BJ (cell line): ENCODE measurements at regions not wholly inside any gene's neighbourhood (a gene's known extent, or its start where the extent isn't known, plus 50 kb on each side); places are given as distances from the start of the nearest gene placed in this dataset.

Experiments
- CTCF ChIA-PET: fragments of 350-600 bp; formaldehyde crosslinking; extraction: SDS; loops from one replicate; lab custom pipeline; 2021; ENCODE audit warnings: antibody characterized with exemption, inconsistent platforms; lab: Yijun Ruan, JAX
- POLR2A ChIA-PET: fragments of 300-600 bp; sonication (Branson Sonifier 250); formaldehyde crosslinking; extraction: SDS; loops from one replicate; lab custom pipeline; 2021; ENCODE audit warnings: antibody characterized with exemption; lab: Charles Lee
- DNase-seq: peaks from one replicate; pipeline ENCODE4 v3.0.0-alpha.2; 2011; ENCODE audit warnings: low read depth
- H3K27me3 ChIP-seq: 2 replicates; pipeline ENCODE4 v1.6.0; 2011; ENCODE audit warnings: low read length; ENCODE audit not compliant: control insufficient read depth, insufficient read depth
- H3K36me3 ChIP-seq: 2 replicates; pipeline ENCODE4 v1.5.1; 2011; ENCODE audit warnings: low read length; ENCODE audit not compliant: control insufficient read depth, insufficient read depth
- H3K4me3 ChIP-seq: 2 replicates; pipeline ENCODE4 v1.5.1; 2011; ENCODE audit warnings: low read depth, mild to moderate bottlenecking, control low read depth, low read length
- TF ChIP-seq, protein P1 (sequence below): IDR thresholded peaks from 2 replicates; pipeline ENCODE4 v1.5.1; 2011; ENCODE audit warnings: low read depth, mild to moderate bottlenecking, control low read depth, inconsistent platforms, low read length, moderate library complexity; ENCODE audit not compliant: insufficient read depth

GRCh38 chr15:31499953-31500765 lies 173.5 kb downstream of the KLF13 start:
- H3K36me3 ChIP-seq, result no peaks in the 10 kb centered on the region
- CTCF ChIA-PET, result interaction anchor here (0.9 to 4.9 kb wide), 3 partner anchors 11 to 300 kb away, joined by 3 to 45 read pairs (median 7); no protein-coding TSS in a partner anchor

DNA sequence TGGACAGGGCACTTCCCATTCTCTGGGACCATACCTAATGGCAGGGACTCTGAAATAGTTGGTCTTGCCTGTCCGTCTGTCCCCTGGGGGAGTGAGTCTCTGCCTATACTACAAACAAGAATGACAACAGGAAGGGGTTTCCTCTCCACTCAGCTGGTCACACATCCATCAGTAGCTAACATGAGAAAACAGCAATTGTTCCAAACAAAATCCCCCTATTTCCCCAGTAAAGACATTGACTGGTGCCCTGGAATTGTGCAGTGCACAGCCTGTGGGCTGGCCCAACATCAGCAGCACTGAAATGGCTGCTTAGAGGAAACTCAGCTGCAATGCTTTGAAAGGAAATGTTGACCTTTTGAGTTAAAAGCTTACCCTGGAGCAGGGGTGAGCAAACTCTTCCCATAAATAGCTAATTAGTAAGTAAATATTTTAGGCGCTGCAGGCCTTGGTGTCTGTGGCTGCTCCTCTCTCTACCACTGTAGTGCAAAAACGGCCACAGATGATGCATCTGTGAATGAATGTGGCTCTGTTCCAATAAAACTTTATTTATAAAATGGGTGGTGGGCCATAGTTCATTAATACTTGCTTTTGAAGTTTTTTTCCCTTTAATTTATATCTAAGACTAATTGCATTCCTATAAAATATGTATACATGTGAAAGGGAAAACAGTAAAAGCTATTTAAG lies 174.3 kb downstream of the KLF13 start:
- CTCF ChIA-PET, result interaction anchor here (0.9 to 4.9 kb wide), 2 partner anchors 11 to 301 kb away, joined by 3 to 45 read pairs; no protein-coding TSS in a partner anchor
- TF ChIP-seq, protein P1, sequence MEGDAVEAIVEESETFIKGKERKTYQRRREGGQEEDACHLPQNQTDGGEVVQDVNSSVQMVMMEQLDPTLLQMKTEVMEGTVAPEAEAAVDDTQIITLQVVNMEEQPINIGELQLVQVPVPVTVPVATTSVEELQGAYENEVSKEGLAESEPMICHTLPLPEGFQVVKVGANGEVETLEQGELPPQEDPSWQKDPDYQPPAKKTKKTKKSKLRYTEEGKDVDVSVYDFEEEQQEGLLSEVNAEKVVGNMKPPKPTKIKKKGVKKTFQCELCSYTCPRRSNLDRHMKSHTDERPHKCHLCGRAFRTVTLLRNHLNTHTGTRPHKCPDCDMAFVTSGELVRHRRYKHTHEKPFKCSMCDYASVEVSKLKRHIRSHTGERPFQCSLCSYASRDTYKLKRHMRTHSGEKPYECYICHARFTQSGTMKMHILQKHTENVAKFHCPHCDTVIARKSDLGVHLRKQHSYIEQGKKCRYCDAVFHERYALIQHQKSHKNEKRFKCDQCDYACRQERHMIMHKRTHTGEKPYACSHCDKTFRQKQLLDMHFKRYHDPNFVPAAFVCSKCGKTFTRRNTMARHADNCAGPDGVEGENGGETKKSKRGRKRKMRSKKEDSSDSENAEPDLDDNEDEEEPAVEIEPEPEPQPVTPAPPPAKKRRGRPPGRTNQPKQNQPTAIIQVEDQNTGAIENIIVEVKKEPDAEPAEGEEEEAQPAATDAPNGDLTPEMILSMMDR, result no peak
- POLR2A ChIA-PET, result no interaction called here
- DNase-seq, result no peak
- no peaks in the 10 kb centered on the region for H3K36me3 ChIP-seq
- H3K4me3 ChIP-seq, result no peak overlapping the region
- H3K27me3 ChIP-seq, result no peaks in the 10 kb centered on the region

More at GRCh38 chr15:31499953-31500765, 173.5 kb downstream of the KLF13 start:
- DNase-seq, result no peak
- H3K27me3 ChIP-seq, result no peaks in the 10 kb centered on the region
- POLR2A ChIA-PET, result no interaction called here
- TF ChIP-seq, protein P1, result no peak
- no peak overlapping the region for H3K4me3 ChIP-seq

DNA sequence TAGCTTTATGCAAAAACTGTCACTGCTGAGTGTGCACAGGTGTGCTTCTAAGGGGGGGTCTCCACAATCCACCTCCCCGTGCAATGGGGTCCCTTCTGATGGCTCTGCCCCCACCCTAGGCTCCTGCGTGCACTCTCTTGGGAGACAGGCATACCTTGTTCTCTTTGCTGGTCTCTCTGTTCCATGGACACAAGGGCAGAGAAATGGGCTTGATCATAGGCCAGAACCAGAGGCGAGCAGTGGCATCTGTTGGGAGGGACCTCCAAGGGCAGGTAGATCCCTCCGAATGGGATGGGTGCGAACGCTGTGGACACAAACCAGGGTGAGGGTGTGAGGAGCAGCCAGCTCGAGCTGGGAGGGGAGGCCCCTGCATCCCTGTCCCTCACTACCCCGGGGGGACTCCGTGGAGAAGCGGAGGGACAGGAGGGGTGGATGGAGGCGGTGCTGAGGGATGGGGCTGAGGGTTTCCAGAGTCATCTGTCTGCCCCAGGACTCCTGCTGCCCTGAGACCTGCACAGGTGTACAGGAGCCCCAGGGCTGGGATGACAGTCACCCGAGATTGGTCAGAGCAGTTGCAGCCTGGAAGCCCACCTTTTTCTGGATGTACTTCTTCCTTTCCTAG lies 175.0 kb downstream of the KLF13 start:
- CTCF ChIA-PET, result interaction anchor here (0.9 to 4.9 kb wide), 2 partner anchors 12 to 302 kb away, joined by 3 to 45 read pairs; no protein-coding TSS in a partner anchor
- Histone ChIP-seq H3K27me3 (no peaks in the 10 kb centered on the region), H3K4me3 (no peak overlapping the region), H3K36me3 (no peaks in the 10 kb centered on the region)
- TF ChIP-seq, protein P1, result no peak
- DNase-seq, result no peak
- POLR2A ChIA-PET, result no interaction called here

- ChIA-PET POLR2A (no interaction called here), CTCF (interaction anchor here (4.9 kb wide), 1 partner anchor 13 kb away, joined by 45 read pairs; no protein-coding TSS in a partner anchor)
- no peaks in the 10 kb centered on the region for H3K36me3 ChIP-seq
- no peak for DNase-seq
- TF ChIP-seq, protein P1, result no peak
- no peaks in the 10 kb centered on the region for H3K27me3 ChIP-seq
- H3K4me3 ChIP-seq, result no peak overlapping the region
These were observed 176.1 kb downstream of the KLF13 start for GRCh38 chr15:31502541-31503229.
